GM23338 (cell line): ENCODE measurements at regions not wholly inside any gene's neighbourhood (a gene's known extent, or its start where the extent isn't known, plus 50 kb on each side); places are given as distances from the start of the nearest gene placed in this dataset.

Experiments
- ATAC-seq: fragments of 200-7000 bp; cut with Tn5 transposase; 3 replicates; pipeline ENCODE4 v1.9.1; 2020
- DNase-seq: peaks from one replicate; pipeline ENCODE4 v3.0.0-alpha.2; 2015; ENCODE audit warnings: low spot score
- H2AFZ ChIP-seq: fragments of 200-600 bp; sonication (generic); 2 replicates; pipeline ENCODE4 v1.8.0; 2016; ENCODE audit warnings: antibody characterized with exemption, mild to moderate bottlenecking, moderate library complexity
- H3F3A ChIP-seq: fragments of 200-600 bp; sonication (generic); replicated peaks from 2 replicates; pipeline ENCODE4 v1.8.0; 2017; ENCODE audit warnings: antibody characterized with exemption, mixed run types, low read depth
- H3K27ac ChIP-seq: fragments of 200-600 bp; sonication (generic); 2 replicates; pipeline ENCODE4 v1.6.1; 2016; ENCODE audit warnings: low read depth
- H3K27me3 ChIP-seq: fragments of 200-600 bp; sonication (generic); 2 replicates; pipeline ENCODE4 v1.8.0; 2016; ENCODE audit warnings: mild to moderate bottlenecking, mixed run types, moderate library complexity; ENCODE audit not compliant: insufficient read depth
- H3K36me3 ChIP-seq: fragments of 200-600 bp; sonication (generic); 2 replicates; pipeline ENCODE4 v1.8.0; 2016; ENCODE audit warnings: mild to moderate bottlenecking; ENCODE audit not compliant: insufficient read depth
- H3K4me1 ChIP-seq: fragments of 200-600 bp; sonication (generic); 2 replicates; pipeline ENCODE4 v1.8.0; 2016; ENCODE audit warnings: mild to moderate bottlenecking, moderate library complexity; ENCODE audit not compliant: insufficient read depth
- H3K4me2 ChIP-seq: fragments of 200-600 bp; sonication (generic); 2 replicates; pipeline ENCODE4 v1.7.1; 2017; ENCODE audit warnings: mixed run types
- H3K4me3 ChIP-seq: fragments of 200-600 bp; sonication (generic); 2 replicates; pipeline ENCODE4 v1.6.1; 2016; ENCODE audit warnings: mixed run types
- H3K79me2 ChIP-seq: fragments of 200-600 bp; sonication (generic); replicated peaks from 2 replicates; pipeline ENCODE4 v1.8.0; 2017; ENCODE audit warnings: mild to moderate bottlenecking; ENCODE audit not compliant: insufficient read depth
- H3K9me2 ChIP-seq: fragments of 200-600 bp; sonication (generic); 2 replicates; pipeline ENCODE4 v1.8.0; 2017; ENCODE audit not compliant: insufficient read depth
- H4K20me1 ChIP-seq: fragments of 200-600 bp; sonication (generic); replicated peaks from 2 replicates; pipeline ENCODE4 v1.8.0; 2017; ENCODE audit warnings: mild to moderate bottlenecking; ENCODE audit not compliant: insufficient read depth
- H3K27ac Mint-ChIP-seq: 2 replicates; pipeline ENCODE4 v1.8.0; 2020; ENCODE audit warnings: inconsistent platforms, mild to moderate bottlenecking, moderate library complexity, mixed read lengths
- H3K27me3 Mint-ChIP-seq: 3 replicates; pipeline ENCODE4 v1.8.0; 2022; ENCODE audit warnings: low read depth, mild to moderate bottlenecking, moderate library complexity, mixed read lengths, inconsistent platforms; ENCODE audit not compliant: insufficient read depth, poor library complexity
- H3K36me3 Mint-ChIP-seq: 3 replicates; pipeline ENCODE4 v1.8.0; 2021; ENCODE audit warnings: low read depth, mild to moderate bottlenecking, inconsistent platforms, moderate library complexity, mixed read lengths
- H3K4me1 Mint-ChIP-seq: 3 replicates; pipeline ENCODE4 v1.8.0; 2020; ENCODE audit warnings: mild to moderate bottlenecking, inconsistent platforms, mixed read lengths
- H3K4me3 Mint-ChIP-seq: 3 replicates; pipeline ENCODE4 v1.8.0; 2021; ENCODE audit warnings: moderate library complexity, mild to moderate bottlenecking, inconsistent platforms, mixed read lengths
- H3K9me3 Mint-ChIP-seq: 3 replicates; pipeline ENCODE4 v1.8.0; 2020; ENCODE audit warnings: moderate library complexity, mild to moderate bottlenecking, inconsistent platforms, mixed read lengths
- CTCF ChIP-seq, 2 experiments: fragments of 200-600 bp in 1 of 2; sonication (generic) in 1 of 2; conservative IDR thresholded peaks; 2 replicates each; pipeline versions ENCODE4 v1.5.1 to v1.6.1; 2016 to 2017; ENCODE audit warnings: antibody characterized with exemption in 2 of 2, low read depth in 2 of 2, mild to moderate bottlenecking in 2 of 2, moderate library complexity in 1 of 2
- EZH2 ChIP-seq: fragments of 200-600 bp; sonication (generic); IDR thresholded peaks from one replicate; pipeline ENCODE4 v1.8.0; 2017; ENCODE audit warnings: antibody characterized with exemption, mild to moderate bottlenecking, low read depth; ENCODE audit not compliant: unreplicated experiment
- JUNB ChIP-seq: IDR thresholded peaks from one replicate; pipeline ENCODE4 v1.6.1; 2016; ENCODE audit warnings: antibody characterized with exemption; ENCODE audit not compliant: unreplicated experiment
- NANOG ChIP-seq: IDR thresholded peaks from 2 replicates; pipeline ENCODE4 v1.6.1; 2016; ENCODE audit warnings: antibody characterized with exemption, borderline replicate concordance
- POLR2AphosphoS5 ChIP-seq: IDR thresholded peaks from 2 replicates; pipeline ENCODE4 v1.6.1; 2016; ENCODE audit warnings: antibody characterized with exemption, low read depth
- REST ChIP-seq: IDR thresholded peaks from one replicate; pipeline ENCODE4 v1.6.1; 2018; ENCODE audit warnings: antibody characterized with exemption; ENCODE audit not compliant: unreplicated experiment
- STAT1 ChIP-seq: IDR thresholded peaks from one replicate; pipeline ENCODE4 v1.6.1; 2016; ENCODE audit warnings: antibody characterized with exemption; ENCODE audit not compliant: unreplicated experiment
- ZNF114 ChIP-seq: fragments of 250-450 bp; sonication (Bioruptor Pico); IDR thresholded peaks from 2 replicates; pipeline ENCODE4 v1.5.0; 2020; ENCODE audit warnings: mild to moderate bottlenecking, moderate library complexity
- ZNF331 ChIP-seq: fragments of 250-450 bp; sonication (Bioruptor Pico); IDR thresholded peaks from 2 replicates; pipeline ENCODE4 v1.5.0; 2020; ENCODE audit warnings: low read depth, mild to moderate bottlenecking, moderate library complexity

DNA sequence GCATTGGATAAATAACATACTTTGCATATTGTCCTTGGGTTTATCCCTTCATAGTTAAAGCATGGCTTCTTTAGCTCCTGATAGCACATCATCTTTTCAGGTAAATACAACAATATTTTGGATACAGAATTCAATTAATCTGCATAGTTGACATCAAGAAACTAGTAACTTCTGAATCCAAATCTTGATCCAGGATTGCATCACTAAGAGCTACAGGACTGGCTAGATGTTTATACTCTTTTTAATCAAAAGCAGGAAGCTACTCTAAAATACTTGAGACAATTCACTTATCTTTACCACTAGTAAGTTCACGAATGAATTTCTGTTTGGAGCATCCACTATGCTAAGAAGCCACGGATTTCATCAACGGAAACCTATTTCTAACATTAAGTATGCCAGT is 54.2 kb upstream of the SLC44A3 start (continued):
- TF ChIP-seq REST = no peak
- TF ChIP-seq STAT1 = no peak

GRCh38 chr1:94759188-94759587 is 61.0 kb upstream of the SLC44A3 start:
- Histone ChIP-seq H3K4me3 (no peak overlapping the region), H3K27me3 (no peaks in the 10 kb centered on the region), H3F3A (no peaks in the 10 kb centered on the region), H3K9me2 (0 out of 2 replicates have a peak, but pooled peaks cover 3% of the 10 kb centered on the region), H2AFZ (no peak overlapping the region), H3K36me3 (no peaks in the 10 kb centered on the region; the same call in 1 of the 2 replicates), H3K4me1 (peaks cover 9% of the 10 kb centered on the region), H3K4me2 (no peak overlapping the region), H3K79me2 (no peaks in the 10 kb centered on the region), H4K20me1 (no peaks in the 10 kb centered on the region), H3K27ac (no peak overlapping the region)
- H3K9me3 Mint-ChIP-seq = peaks cover 2% of the 10 kb centered on the region; the same call in 1 of the 3 replicates
- no peak overlapping the region for H3K27ac Mint-ChIP-seq
- H3K36me3 Mint-ChIP-seq = no peaks in the 10 kb centered on the region; the same call in 2 of the 3 replicates
- TF ChIP-seq REST (no peak), POLR2AphosphoS5 (no peak), ZNF331 (no peak), STAT1 (no peak), ZNF114 (CRISPR knock-in tag) (no peak)
- H3K27me3 Mint-ChIP-seq = no peaks in the 10 kb centered on the region
- no peak for ATAC-seq
- DNase-seq = no peak
- H3K4me1 Mint-ChIP-seq = peaks cover 12% of the 10 kb centered on the region
- H3K4me3 Mint-ChIP-seq = no peak overlapping the region

DNA sequence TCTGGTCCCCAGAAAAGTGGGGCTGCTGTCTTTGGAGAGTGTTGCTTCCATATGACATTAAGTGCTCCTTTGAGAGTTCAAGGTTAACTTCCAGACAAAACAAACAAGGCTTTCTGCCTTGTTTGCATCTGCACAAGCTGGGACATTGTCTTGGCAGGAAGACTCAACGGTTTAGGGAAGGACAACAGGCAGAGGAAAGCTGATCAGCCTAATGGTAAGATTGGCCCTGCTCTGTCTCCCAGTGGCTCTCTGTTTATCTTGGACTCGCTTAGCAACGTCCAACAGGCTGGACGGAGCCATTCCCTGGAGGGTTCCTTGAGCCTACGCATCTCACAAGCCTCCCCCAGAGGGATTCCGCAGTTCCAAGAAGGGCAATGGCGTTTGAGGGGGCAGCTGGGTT is 62.2 kb upstream of the SLC44A3 start:
- H3K4me3 ChIP-seq = no peak overlapping the region
- no peaks in the 10 kb centered on the region for H3K9me2 ChIP-seq
- Mint-ChIP-seq H3K27me3 (no peaks in the 10 kb centered on the region), H3K4me1 (peaks cover 12% of the 10 kb centered on the region), H3K36me3 (no peaks in the 10 kb centered on the region), H3K4me3 (no peak overlapping the region), H3K9me3 (no peaks in the 10 kb centered on the region), H3K27ac (no peak overlapping the region)
- no peak overlapping the region for H2AFZ ChIP-seq
- TF ChIP-seq CTCF (conservative IDR thresholded peaks at IDR 0.05; ENCODE audit: low read depth in 2 of 2) (no peak), ZNF114 (CRISPR knock-in tag) (no peak), JUNB (no peak), NANOG (no peak), EZH2 (no peak)
- H3K4me2 ChIP-seq = no peak overlapping the region
- DNase-seq (no peak), ATAC-seq (peak; percentile 34; the same call in 2 of the 3 replicates)
- H3K36me3 ChIP-seq = no peaks in the 10 kb centered on the region
- peaks cover 15% of the 10 kb centered on the region for H3K4me1 ChIP-seq
- no peaks in the 10 kb centered on the region for H3K27me3 ChIP-seq
- H3K79me2 ChIP-seq = no peaks in the 10 kb centered on the region
- no peaks in the 10 kb centered on the region for H3F3A ChIP-seq
- no peaks in the 10 kb centered on the region for H4K20me1 ChIP-seq
- H3K27ac ChIP-seq = no peak overlapping the region
